SK-N-MC (cell line): ENCODE measurements at regions not wholly inside any gene's neighbourhood (a gene's known extent, or its start where the extent isn't known, plus 50 kb on each side); places are given as distances from the start of the nearest gene placed in this dataset.

ENCODE experiments used
- EZH2 ChIP-seq: fragments of 200-600 bp; sonication (generic); IDR thresholded peaks from one replicate; pipeline ENCODE4 v1.6.1; 2017; ENCODE audit warnings: antibody characterized with exemption
- FOXP2 ChIP-seq: optimal IDR thresholded peaks from 2 replicates; pipeline ENCODE3; 2011; ENCODE audit warnings: mild to moderate bottlenecking, moderate library complexity; ENCODE audit not compliant: insufficient read depth; ENCODE audit errors: extremely low read length, control extremely low read depth
- POLR2AphosphoS5 ChIP-seq: IDR thresholded peaks from 2 replicates; pipeline ENCODE4 v1.6.1; 2012; ENCODE audit warnings: mild to moderate bottlenecking, low read depth, low read length, borderline replicate concordance

DNA sequence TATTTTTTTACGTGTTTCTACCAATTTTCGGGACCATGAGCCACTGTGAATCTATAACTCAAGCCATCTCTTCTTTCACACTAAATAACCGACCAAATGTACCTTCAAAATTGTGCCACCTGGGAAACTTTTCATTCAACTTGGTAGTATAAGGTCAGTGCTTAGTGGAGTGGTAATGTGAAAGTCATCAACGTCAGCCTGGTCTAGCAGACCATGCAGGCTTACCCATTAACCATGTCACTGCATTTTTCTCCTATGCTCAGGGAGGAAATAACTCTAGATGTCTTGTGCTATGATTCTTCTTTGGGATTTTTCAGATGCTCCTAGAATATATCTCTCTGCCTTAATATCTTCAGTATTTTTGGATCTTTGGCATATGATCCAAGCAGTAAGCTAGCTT lies 1075.4 kb upstream of the POT1 start:
- TF ChIP-seq POLR2AphosphoS5 = no peak
- no peak for TF ChIP-seq FOXP2
- TF ChIP-seq EZH2 = no peak
